ENCODE measurements at regions not wholly inside any gene's neighbourhood (a gene's known extent, or its start where the extent isn't known, plus 50 kb on each side); places are given as distances from the start of the nearest gene placed in this dataset.
"Not testable (repeated sequence)": the region's sequence is repeated elsewhere in the genome, so short reads cannot be mapped to it uniquely, and the experiment has no call there.

DNA sequence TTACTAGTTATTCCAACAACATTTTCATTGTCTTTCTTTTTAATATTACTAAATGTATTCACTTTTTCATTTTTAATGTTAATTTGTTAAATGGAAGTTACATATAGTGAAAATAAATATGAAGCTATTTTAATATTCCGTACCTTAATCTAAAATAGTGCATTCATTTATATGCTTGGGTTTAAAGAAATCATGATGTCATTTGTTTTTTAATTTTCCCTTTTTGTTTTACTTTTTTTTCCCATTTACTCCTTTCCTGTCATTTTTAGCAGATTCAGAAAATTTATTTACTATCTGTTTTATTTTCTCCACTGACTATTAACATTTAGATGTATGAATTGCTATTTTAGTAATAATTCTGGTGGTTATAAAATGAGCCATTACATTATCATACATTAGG, 183.0 kb upstream of the CDH9 start:
- DNase-seq (ENCODE audit: low read depth, low spot score): no peak

DNA sequence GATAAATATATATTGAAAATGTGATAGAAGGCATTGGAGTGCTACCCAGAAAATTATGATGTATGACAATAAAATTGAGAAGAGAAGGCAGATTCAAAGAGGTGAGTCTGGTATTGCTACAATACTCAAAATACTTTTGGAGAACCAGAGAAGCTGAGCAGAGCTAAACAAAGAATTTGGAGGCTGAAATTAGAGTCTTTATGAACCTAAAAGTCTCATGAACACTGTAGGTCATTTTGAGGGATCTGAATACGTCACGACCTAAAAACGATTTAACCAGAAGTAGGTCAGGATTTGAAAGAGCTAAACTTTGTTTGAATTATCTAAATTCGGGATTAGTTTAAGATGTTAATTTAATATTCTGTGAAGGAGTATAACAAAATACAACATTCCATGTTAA, 182.4 kb upstream of the CDH9 start:
- no peak for DNase-seq (ENCODE audit: low read depth, low spot score)

DNA sequence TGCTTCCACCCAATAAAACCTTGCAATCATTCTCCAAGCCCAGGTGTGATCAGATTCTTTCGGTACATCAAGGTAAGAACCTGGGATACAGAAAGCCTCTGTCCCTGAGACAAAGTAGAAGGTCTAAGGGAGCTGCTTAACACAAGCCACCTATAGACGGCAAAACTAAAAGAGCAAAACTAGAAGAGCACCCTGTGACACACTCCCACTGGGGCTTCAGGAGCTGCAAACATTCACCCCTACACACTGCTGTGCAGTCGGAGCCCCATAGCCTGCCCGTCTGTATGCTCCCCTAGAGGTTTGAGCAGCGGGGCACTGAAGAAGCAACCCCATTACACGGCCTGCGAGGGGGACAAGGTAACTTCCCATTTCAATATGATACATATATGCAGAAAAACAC, 179.6 kb upstream of the CDH9 start:
- DNase-seq (ENCODE audit: low read depth, low spot score): no peak

DNA sequence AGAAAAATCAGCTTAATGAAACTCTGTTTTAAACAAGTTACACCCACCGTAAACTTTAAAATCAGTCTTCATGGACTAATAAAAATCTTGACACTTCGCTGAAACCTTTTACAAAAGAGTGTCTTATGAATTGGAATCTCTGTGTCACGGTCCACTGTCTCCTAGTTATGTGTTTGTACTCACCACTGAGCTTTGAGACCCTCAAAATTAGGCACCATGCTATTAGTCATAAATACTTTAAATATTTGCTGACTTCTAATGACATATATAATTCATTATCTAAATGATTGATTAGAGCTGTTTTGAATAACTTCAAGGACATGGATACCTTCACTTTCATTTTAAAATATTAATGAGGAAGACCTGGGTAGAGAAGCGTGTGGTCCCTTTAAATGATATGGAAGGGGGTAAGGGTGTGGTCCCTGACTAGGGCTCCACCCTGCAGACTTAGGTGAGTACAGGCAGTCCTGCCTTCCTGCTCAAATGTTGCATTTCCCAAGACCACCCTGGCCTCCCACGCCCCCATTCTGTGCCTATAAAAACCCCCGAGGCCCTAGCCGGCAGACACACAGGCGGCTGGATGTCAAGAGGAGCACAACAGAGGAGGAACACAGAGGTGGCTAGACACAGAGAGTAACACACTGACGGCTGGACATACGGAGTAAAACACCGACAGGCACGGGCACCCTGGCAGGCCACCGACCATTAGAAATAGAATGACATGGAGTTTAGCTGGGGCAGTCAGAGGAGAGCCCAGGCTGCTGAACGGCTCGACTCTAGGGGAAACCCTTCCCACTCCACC, 179.0 kb upstream of the CDH9 start:
- no peak for DNase-seq (ENCODE audit: low read depth, low spot score)

DNA sequence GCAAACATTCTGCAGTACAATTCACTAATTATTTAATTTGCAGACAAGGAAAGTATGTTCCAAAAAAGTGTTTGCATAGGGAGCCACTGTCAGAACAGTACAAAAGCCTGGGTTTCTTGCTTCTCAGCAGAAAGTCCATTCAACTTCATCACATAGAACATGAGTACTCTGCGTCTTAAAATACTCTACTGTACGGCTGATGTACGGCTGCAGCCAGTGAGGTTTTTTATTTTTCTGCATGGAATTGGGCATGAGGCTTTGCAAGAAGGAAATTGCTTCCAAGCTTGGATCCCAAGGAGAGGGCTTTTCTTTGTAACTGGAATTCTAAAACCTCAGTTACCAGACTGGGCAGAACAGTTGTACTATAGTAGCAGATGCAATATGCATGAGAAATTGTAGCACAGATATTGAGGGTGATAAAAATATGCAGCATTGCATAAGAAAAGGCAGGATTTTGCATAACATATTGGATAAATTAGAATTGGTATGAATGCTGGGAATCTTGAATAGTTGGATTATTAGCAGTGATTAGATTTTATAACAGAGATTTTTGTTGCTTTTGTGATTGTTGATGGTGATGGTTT, 178.1 kb upstream of the CDH9 start:
- DNase-seq (ENCODE audit: low read depth, low spot score): no peak

DNA sequence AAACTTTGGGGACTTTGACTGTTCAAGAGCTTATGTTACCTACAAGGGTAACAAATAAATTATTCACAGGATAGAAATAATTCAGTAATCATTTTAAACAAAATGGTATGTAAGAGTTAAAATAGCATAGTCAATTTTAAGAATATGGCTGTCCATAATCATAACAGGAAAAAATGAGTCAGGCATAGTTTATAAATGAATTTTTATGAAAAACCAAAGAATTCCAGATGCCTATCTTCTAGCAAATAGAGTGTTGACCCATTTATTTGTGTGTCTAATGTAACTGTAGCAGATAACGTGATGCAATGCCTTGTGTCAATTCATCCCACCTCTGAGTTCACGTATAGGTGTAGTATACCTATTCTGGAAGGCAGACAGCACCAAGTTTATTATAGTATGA, 169.7 kb upstream of the CDH9 start:
- no peak for DNase-seq (ENCODE audit: low read depth, low spot score)

DNA sequence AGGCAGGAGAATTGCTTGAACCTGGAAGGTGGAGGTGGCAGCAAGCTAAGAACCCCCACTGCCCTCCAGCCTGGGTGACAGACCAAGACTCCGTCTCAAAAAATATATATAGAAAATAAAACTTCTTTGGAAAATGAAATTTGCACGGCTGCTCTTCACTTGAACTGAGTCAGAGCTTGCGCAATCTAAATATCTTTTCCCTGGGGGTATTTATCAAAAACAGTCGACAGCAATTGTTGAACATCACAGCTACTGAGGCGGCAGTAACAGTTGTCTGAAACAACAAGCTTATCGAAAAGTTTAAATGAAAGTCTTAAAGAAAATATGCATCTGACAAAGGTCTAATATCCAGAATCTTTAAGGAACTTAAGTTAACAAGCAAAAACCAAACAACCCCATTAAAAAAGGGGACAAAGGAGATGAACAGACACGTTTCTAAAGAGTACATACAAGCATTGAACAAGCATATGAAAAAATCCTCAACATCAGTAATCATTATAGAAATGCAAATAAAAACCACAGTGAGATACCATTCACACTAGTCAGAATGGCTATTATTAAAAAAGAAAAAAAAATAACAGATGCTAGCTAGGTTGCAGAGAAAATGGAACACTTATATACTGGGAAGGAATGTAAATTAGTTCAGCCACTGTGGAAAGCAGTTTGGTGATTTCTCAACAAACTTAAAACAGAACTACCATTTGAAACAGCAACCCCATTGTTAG, 153.6 kb upstream of the CDH9 start:
- no peak for DNase-seq (ENCODE audit: low read depth, low spot score)

DNA sequence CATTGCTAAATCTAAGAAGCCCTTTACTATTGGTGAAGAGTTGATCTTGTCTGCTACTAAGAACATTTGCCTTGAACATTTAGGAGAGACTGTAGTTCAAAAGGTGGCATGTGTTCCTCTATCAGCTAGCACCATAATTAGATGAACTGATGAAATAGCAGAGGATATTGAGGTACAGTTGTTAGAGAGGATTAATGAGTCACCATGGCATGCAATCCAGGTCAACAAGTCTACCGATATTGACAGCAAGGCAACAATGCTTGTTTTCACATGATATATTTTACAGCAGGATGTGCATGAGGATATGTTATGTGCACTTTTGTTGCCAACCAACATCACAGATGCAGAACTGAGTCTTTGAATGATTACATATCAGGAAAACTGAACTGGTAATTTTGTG, 134.3 kb upstream of the CDH9 start:
- DNase-seq (ENCODE audit: low read depth, low spot score): no peak

DNA sequence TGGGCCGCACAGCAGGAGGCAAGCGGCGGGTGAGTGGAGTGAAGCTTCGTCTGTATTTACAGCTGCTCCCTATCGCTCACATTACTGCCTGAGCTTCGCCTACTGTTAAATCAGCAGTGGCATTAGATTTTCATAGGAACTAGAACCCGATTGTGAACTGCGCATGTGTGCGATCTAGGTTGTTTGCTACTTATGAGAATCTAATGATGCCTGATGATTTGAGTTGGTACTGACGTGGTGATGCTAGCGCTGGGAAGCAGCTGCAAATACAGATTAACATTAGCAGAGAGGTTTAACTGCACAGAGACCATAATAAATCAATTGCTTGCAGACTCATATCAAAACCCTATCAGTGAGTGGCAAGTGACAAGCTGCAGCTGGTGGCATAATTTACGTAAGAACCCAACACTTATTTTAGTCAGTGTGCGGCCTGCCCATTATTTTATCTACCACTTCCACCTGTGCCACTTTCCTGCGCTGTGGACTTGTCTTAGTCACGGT, 133.4 kb upstream of the CDH9 start:
- DNase-seq (ENCODE audit: low read depth, low spot score): no peak

DNA sequence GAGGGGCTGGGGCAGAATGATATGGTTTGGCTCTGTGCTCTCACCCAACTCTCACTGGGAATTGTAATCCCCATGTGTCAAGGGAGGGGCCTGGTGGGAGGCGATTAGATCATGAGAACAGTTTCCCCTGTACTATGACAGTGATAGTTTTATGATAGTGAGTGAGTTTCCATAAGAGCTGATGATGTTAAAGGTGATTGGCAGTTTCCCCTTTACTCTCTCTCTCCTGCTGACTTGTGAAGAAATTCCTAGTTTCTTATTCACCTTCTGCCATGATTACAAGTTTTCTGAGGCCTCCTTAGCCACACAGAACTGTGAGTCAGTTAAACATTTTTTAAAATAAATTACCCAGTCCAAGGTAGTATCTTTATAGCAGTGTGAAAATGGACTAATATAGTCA, 120.4 kb upstream of the CDH9 start:
- DNase-seq (ENCODE audit: low read depth, low spot score): no peak

DNA sequence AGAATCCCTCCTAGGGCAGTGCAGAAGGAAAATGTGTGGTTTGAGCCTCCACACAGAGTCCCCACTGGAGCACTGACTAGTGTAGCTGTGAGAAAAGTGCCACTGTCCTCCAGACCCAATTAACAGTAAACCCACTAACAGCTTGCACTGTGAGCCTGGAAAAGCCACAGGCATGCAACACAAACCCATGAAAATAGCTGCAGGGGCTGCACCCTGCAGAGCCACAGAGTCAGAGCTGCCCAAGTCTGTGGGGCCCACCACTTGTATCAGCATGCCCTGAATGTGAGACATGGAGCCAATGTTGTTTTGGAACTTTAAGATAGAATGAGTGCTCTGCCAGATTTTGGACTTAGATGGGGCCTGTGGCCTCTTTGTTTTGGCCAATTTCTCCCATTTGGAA, 119.8 kb upstream of the CDH9 start:
- DNase-seq (ENCODE audit: low read depth, low spot score): no peak

DNA sequence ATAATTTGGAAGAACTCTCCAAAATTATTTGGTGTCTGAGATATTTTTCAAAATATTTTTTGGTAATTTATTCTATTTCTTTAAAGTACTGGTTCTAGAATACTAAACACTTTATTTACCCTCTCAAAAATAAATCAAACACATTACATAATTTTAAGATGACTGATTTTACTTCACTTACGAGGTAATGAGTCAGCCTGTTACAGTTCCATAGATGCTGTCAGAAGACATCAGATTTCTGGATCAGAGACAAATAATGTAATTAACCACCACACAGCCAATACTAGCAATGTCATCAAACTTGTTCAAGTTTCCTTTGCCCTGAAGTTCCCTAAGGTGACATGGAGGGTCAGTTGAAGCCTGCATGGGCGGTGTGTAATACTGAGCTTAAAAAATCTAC, 106.1 kb upstream of the CDH9 start:
- DNase-seq (ENCODE audit: low read depth, low spot score): no peak

DNA sequence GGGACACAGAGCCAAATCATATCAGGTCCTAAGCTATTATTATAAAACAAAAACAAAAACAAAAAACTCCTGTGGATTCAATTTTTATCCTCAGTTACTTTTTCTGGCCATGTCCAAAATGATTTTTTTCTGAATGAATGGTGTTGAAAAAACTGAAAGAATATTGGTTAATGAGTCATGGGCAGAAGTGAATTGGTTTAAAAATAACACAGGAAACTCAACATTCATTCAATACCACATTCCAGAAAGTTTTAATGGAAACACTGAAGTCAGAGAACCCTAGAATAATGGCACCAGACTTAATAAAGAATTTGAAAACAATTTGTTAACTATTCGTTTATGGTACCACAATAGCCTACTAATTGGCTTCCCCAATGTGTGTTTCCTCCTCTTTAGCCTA, 102.4 kb upstream of the CDH9 start:
- no peak for DNase-seq (ENCODE audit: low read depth, low spot score)

DNA sequence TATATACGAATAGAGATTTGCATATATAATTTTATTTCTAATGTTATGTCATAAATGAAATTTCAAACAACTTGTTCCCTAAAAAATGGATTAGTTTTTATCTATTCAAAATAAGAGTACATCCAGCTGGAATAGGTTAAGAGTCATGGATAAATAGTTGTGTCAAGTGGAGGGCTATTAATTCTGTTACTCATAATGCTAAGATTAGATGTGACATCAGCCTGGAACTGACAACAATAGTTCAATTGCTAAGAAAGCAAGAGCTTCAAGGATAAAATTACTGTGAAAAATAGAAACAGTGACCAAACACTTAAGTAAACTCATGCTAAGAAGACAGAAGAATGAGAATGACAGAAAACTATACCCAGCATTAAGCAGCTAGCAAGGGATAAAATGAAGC, 92.2 kb upstream of the CDH9 start:
- no peak for DNase-seq (ENCODE audit: low read depth, low spot score)

DNA sequence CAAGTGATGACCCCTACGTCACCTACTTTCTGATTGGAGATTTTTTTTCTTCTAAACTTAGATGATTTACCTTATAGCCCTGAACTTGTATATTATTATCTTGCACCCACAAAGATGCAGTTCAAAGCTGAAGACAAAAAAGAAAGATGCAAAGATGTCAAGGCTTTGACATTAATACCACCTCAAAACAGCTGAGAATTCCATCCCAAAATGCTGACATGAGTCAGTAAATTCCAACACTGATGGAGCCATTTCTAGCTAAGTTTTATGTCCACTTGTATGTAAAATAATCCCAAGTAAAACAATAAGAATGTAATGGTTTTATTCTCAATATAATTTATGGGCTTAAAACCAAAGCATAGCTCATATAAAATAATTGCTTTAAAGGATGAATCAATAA, 91.5 kb upstream of the CDH9 start:
- no peak for DNase-seq (ENCODE audit: low read depth, low spot score)

DNA sequence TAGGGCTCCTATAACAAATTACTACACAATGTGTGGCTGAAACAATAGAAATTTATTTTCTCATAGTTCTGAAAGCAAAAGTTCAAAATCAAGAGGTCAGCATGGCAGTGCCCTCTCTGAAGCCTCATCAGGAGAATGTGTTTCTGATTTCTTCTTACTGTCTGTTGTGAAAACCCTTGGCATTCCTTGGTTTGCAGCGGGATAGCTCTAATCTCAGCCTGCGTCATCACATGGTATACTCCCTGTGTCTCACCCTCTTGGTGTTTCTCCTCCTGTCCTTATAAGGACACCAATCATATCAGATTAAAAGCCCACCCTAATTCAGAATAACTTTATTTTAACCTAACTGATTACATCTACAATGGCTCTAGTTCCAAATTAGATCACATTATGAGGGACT, 87.5 kb upstream of the CDH9 start:
- DNase-seq (ENCODE audit: low read depth, low spot score): no peak

DNA sequence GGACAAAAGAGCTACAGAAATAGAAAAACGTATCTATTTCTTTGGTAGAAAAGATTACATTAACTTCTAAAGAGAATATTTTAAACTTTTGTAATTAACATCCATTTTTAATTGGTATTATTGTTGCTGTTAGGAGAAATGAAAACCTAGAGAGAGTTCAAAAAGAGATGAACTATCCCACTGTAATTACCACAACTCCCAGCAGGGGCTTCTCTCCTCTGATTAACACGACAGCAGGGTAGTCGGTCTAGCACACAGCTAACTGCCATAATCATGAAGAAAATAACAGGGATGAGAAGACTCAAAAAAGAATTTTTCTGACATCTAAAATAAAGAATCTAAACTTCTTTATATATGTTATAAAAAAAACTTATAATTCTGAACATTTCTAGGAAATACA, 86.2 kb upstream of the CDH9 start:
- DNase-seq (ENCODE audit: low read depth, low spot score): no peak

DNA sequence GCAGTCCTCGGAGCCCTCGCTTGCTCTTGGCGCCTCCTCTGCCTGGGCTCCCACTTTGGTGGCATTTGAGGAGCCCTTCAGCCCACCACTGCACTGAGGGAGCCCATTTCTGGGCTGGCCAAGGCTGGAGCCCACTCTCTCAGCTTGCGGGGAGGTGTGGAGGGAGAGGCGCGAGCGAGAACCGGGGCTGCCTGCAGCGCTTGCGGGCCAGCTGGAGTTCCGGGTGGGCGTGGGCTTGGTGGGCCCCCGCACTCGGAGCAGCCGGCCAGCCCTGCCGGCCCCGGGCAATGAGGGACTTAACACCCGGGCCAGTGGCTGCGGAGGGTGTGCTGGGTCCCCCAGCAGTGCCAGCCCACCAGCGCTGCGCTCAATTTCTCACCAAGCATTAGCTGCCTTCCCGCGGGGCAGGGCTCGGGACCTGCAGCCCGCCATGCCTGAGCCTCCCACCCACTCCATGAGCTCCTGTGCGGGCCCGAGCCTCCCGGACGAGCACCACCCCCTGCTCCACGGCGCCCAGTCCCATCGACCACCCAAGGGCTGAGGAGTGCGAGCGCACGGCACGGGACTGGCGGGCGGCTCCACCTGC, 81.4 kb upstream of the CDH9 start:
- not testable (repeated sequence) for DNase-seq (ENCODE audit: low read depth, low spot score)

DNA sequence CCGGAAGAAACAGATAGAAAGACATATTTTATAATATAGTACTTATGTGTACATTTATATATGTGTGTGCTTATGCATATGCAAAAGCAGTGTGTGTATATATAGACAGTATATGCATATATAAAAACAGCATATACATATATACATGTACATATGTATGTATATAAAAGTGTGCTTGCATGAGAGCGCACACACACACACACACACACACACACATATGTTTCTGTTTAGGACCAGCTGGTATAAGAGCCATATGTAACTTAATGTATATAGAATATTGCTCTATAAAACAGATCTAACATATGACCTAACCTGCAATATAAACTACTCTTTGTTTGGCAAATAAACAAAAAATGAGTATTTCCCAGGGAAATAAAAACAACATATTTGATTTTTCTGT, 65.1 kb upstream of the CDH9 start:
- no peak for DNase-seq (ENCODE audit: low read depth, low spot score)

DNA sequence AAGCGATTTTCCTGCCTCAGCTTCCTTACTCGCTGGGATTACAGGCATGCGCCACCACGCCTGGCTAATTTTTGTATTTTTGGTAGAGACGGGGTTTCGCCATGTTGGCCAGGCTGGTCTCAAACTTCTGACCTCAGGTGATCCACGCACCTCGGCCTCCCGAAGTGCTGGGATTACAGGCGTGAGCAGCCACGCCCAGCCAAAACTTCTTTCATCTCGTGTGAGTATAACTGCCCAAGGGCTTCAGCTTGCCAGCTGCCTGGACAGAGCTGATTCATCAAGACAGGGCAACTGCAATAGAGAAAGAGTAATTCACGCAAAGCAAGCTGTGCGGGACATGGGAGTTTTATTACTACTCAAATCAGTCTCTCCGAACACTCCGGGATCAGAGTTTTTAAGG, 57.4 kb upstream of the CDH9 start:
- not testable (repeated sequence) for DNase-seq (ENCODE audit: low read depth, low spot score)

DNA sequence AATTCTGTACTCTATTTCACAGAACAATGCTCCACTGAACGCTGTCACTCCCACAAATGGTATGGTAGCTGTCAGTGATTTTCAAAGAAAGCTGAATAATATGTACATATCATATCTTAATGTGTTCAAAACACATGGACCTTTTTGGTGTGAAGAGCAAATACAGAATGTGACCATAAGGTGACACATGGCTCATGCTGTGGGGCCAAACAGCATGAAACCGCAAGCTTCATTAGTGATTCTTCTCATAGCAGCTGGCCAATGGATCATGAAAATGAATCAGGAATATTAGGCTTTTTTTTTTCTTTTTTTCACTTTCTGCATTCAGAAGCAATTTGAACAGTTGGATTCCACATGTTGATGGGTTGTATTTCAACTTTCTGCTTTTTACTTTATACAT, 54.9 kb upstream of the CDH9 start:
- DNase-seq (ENCODE audit: low read depth, low spot score): no peak

DNA sequence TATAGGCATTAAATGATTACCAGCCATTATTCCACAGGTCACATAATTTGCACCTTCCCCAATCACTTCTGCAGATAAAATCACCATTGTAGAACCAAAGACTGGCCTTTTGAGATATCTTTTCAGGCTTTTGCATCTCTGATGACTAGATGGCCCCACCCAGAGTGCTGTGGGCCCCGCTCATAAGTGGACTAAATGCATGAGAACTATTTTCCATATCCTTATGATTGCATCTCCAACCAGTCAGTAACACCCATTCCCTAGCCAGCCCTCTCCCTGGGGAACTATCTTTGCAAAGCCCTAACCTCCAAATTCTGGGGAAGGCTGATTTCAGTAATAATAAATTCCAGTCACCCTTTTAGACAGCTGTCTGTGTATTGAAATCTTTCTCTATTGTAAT, 53.5 kb upstream of the CDH9 start:
- DNase-seq (ENCODE audit: low read depth, low spot score): no peak

DNA sequence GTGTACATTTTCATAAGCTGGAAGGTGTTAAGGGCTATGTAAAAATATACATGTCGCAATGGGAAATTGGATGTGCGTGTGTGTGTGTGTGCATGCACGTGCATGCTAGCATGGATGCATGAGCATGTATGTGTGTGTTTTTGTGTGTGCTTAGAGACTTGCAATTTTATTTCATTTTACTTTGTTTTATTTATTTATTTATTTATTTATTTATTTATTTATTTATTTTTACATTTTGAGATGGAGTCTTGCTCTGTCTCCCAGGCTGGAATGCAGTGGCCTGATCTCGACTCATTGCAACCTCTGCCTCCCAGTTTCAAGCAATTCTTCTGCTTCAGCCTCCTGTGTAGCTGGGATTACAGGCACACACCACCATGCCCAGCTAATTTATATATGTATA, 50.4 kb upstream of the CDH9 start:
- DNase-seq (ENCODE audit: low read depth, low spot score): not testable (repeated sequence)
